Naive thymus-derived CD4-positive, alpha-beta T cell (primary cell): ENCODE measurements at regions not wholly inside any gene's neighbourhood (a gene's known extent, or its start where the extent isn't known, plus 50 kb on each side); places are given as distances from the start of the nearest gene placed in this dataset.

ENCODE experiments used
- ATAC-seq: fragments of 150-1000 bp; cut with Tn5 transposase; 2 replicates; pipeline ENCODE4 v1.10.0; 2021; ENCODE audit warnings: mild to moderate bottlenecking, moderate library complexity
- CTCF ChIA-PET: fragments of 350-600 bp; sonication (Branson Sonifier 250); formaldehyde crosslinking; loops from one replicate; lab custom pipeline; 2021; ENCODE audit warnings: antibody characterized with exemption; lab: Charles Lee
- POLR2A ChIA-PET: fragments of 350-600 bp; sonication (Branson Sonifier 250); formaldehyde crosslinking; loops from one replicate; lab custom pipeline; 2021; ENCODE audit warnings: antibody characterized with exemption, inconsistent platforms; lab: Charles Lee
- DNase-seq, 9 donors: peaks; one replicate each; pipeline versions ENCODE4 v3.0.0 to v3.0.0-alpha.2; 2020 to 2022; ENCODE audit warnings: mixed read lengths in 1 of 9
- H3K27ac ChIP-seq: one replicate; pipeline ENCODE4 v1.7.0; 2013; ENCODE audit warnings: mild to moderate bottlenecking, low read depth, low read length, moderate library complexity
- H3K27me3 ChIP-seq, 2 donors: one replicate each; pipeline ENCODE4 v1.7.0; 2013; ENCODE audit warnings: low read length in 2 of 2, mild to moderate bottlenecking in 2 of 2, moderate library complexity in 2 of 2; ENCODE audit not compliant: control insufficient read depth in 2 of 2, insufficient read depth in 2 of 2
- H3K36me3 ChIP-seq, 3 experiments: 1 replicate in 2 of 3; 2 replicates in 1 of 3; pipeline ENCODE4 v1.7.0; 2013; ENCODE audit warnings: low read length in 3 of 3, mild to moderate bottlenecking in 3 of 3, moderate library complexity in 1 of 3; ENCODE audit not compliant: insufficient read depth in 3 of 3, control insufficient read depth in 2 of 3
- H3K4me1 ChIP-seq, 2 donors: one replicate each; pipeline ENCODE4 v1.7.0; 2013; ENCODE audit warnings: low read length in 2 of 2, mild to moderate bottlenecking in 2 of 2, moderate library complexity in 1 of 2; ENCODE audit not compliant: control insufficient read depth in 2 of 2, insufficient read depth in 2 of 2
- H3K4me3 ChIP-seq: 2 replicates; pipeline ENCODE4 v1.7.0; 2013; ENCODE audit warnings: mild to moderate bottlenecking, low read length
- H3K9me3 ChIP-seq, 3 experiments: 1 replicate in 2 of 3; 2 replicates in 1 of 3; pipeline ENCODE4 v1.7.0; 2013; ENCODE audit warnings: low read length in 3 of 3; ENCODE audit not compliant: control insufficient read depth in 2 of 3
- H3K27ac Mint-ChIP-seq, 9 donors: one replicate each; pipeline ENCODE4 v1.8.0; 2020 to 2022; ENCODE audit warnings: mixed read lengths in 9 of 9, mild to moderate bottlenecking in 8 of 9, moderate library complexity in 5 of 9, inconsistent platforms in 2 of 9
- H3K27me3 Mint-ChIP-seq, 5 donors: one replicate each; pipeline ENCODE4 v1.8.0; 2021 to 2022; ENCODE audit warnings: mixed read lengths in 5 of 5, mild to moderate bottlenecking in 1 of 5
- H3K36me3 Mint-ChIP-seq, 5 donors: one replicate each; pipeline ENCODE4 v1.8.0; 2020 to 2022; ENCODE audit warnings: mixed read lengths in 5 of 5, mild to moderate bottlenecking in 3 of 5, inconsistent platforms in 1 of 5
- H3K4me1 Mint-ChIP-seq, 7 donors: one replicate each; pipeline ENCODE4 v1.8.0; 2020 to 2022; ENCODE audit warnings: mixed read lengths in 7 of 7, mild to moderate bottlenecking in 3 of 7, inconsistent platforms in 1 of 7
- H3K4me3 Mint-ChIP-seq, 10 donors: one replicate each; pipeline ENCODE4 v1.8.0; 2020 to 2022; ENCODE audit warnings: mild to moderate bottlenecking in 10 of 10, mixed read lengths in 10 of 10, moderate library complexity in 6 of 10, inconsistent platforms in 2 of 10
- H3K9me3 Mint-ChIP-seq, 11 donors: one replicate each; pipeline ENCODE4 v1.8.0; 2020 to 2022; ENCODE audit warnings: mixed read lengths in 11 of 11, mild to moderate bottlenecking in 4 of 11, inconsistent platforms in 1 of 11, moderate library complexity in 1 of 11
- intact Hi-C, 2 donors: fragments of 100-400 bp; cut with micrococcal nuclease; formaldehyde crosslinking; loops; one replicate each; pipeline ENCODE4 v1.15.1; 2023

GRCh38 chr1:55382806-55383305 is 167.7 kb upstream of the USP24 start:
- peaks cover 1 to 22% (median 11%) of the 10 kb centered on the region in 7 donors for H3K4me1 Mint-ChIP-seq
- intact Hi-C loops = no loop called here
- CTCF ChIA-PET = no interaction called here
- no peaks in the 10 kb centered on the region for H3K36me3 Mint-ChIP-seq
- no peak overlapping the region for H3K4me3 ChIP-seq
- no peak for DNase-seq
- H3K27me3 Mint-ChIP-seq = peaks cover 0 to 8% (median 4%) of the 10 kb centered on the region in 5 donors
- no peak overlapping the region for H3K4me3 Mint-ChIP-seq
- H3K27me3 ChIP-seq = no peaks in the 10 kb centered on the region
- H3K27ac Mint-ChIP-seq = peak overlapping the region in 1 of 9 donors; percentile 28
- POLR2A ChIA-PET = no interaction called here
- H3K36me3 ChIP-seq = no peaks in the 10 kb centered on the region
- peaks cover 0 to 5% (median under 1%) of the 10 kb centered on the region in 11 donors for H3K9me3 Mint-ChIP-seq
- no peaks in the 10 kb centered on the region for H3K4me1 ChIP-seq
- no peaks in the 10 kb centered on the region for H3K9me3 ChIP-seq
- no peak overlapping the region for H3K27ac ChIP-seq
- ATAC-seq = no peak

GRCh38 chr1:55381983-55382382 is 166.8 kb upstream of the USP24 start:
- Histone ChIP-seq H3K27ac (no peak overlapping the region), H3K36me3 (no peaks in the 10 kb centered on the region), H3K27me3 (no peaks in the 10 kb centered on the region), H3K4me1 (no peaks in the 10 kb centered on the region), H3K9me3 (no peaks in the 10 kb centered on the region), H3K4me3 (no peak overlapping the region)
- peaks cover 1 to 20% (median 11%) of the 10 kb centered on the region in 7 donors for H3K4me1 Mint-ChIP-seq
- H3K36me3 Mint-ChIP-seq = no peaks in the 10 kb centered on the region
- no peak overlapping the region for H3K4me3 Mint-ChIP-seq
- DNase-seq (no peak), ATAC-seq (no peak)
- intact Hi-C loops = no loop called here
- CTCF ChIA-PET = interaction anchor here (1.6 kb wide), 1 partner anchor 8 kb away, joined by 5 read pairs; no protein-coding TSS in a partner anchor
- POLR2A ChIA-PET = no interaction called here
- H3K27ac Mint-ChIP-seq = no peak overlapping the region
- H3K9me3 Mint-ChIP-seq = peaks cover 0 to 3% (median 0%) of the 10 kb centered on the region in 11 donors
- H3K27me3 Mint-ChIP-seq = peaks cover 0 to 8% (median under 1%) of the 10 kb centered on the region in 5 donors

- Histone ChIP-seq H3K4me1 (no peaks in the 10 kb centered on the region), H3K27me3 (no peaks in the 10 kb centered on the region), H3K9me3 (no peaks in the 10 kb centered on the region), H3K27ac (no peak overlapping the region), H3K36me3 (no peaks in the 10 kb centered on the region), H3K4me3 (no peak overlapping the region)
- ChIA-PET POLR2A (no interaction called here), CTCF (interaction anchor here (1.6 kb wide), 1 partner anchor 8 kb away, joined by 5 read pairs; no protein-coding TSS in a partner anchor)
- DNase-seq = no peak
- no peak overlapping the region for H3K4me3 Mint-ChIP-seq
- H3K27me3 Mint-ChIP-seq = peaks cover 0 to 8% (median 0%) of the 10 kb centered on the region in 5 donors
- H3K36me3 Mint-ChIP-seq = no peaks in the 10 kb centered on the region
- intact Hi-C loops = no loop called here
- H3K27ac Mint-ChIP-seq = no peak overlapping the region
- H3K4me1 Mint-ChIP-seq = peaks cover 1 to 17% (median 11%) of the 10 kb centered on the region in 7 donors
- peaks cover 0 to 3% (median 0%) of the 10 kb centered on the region in 11 donors for H3K9me3 Mint-ChIP-seq
- no peak for ATAC-seq
Measured at GRCh38 chr1:55381491-55381890, 166.3 kb upstream of the USP24 start.

GRCh38 chr1:55380355-55380970 is 165.3 kb upstream of the USP24 start:
- Histone ChIP-seq H3K36me3 (no peaks in the 10 kb centered on the region), H3K4me1 (no peaks in the 10 kb centered on the region), H3K4me3 (no peak overlapping the region), H3K27ac (no peak overlapping the region), H3K9me3 (no peaks in the 10 kb centered on the region), H3K27me3 (no peaks in the 10 kb centered on the region)
- peaks cover 0 to 2% (median 0%) of the 10 kb centered on the region in 11 donors for H3K9me3 Mint-ChIP-seq
- H3K27me3 Mint-ChIP-seq = peaks cover 0 to 8% (median 0%) of the 10 kb centered on the region in 5 donors
- CTCF ChIA-PET = no interaction called here
- H3K4me1 Mint-ChIP-seq = peaks cover 1 to 17% (median 11%) of the 10 kb centered on the region in 7 donors
- H3K27ac Mint-ChIP-seq = peak overlapping the region in 1 of 9 donors; percentile 39
- intact Hi-C loops = no loop called here
- no peaks in the 10 kb centered on the region for H3K36me3 Mint-ChIP-seq
- POLR2A ChIA-PET = no interaction called here
- H3K4me3 Mint-ChIP-seq = no peak overlapping the region
- DNase-seq = no peak
- ATAC-seq = no peak

GRCh38 chr1:55378582-55378981 is 163.4 kb upstream of the USP24 start:
- Histone ChIP-seq H3K36me3 (no peaks in the 10 kb centered on the region), H3K4me1 (no peaks in the 10 kb centered on the region), H3K27me3 (no peaks in the 10 kb centered on the region), H3K9me3 (no peaks in the 10 kb centered on the region), H3K4me3 (no peak overlapping the region), H3K27ac (no peak overlapping the region)
- ATAC-seq = no peak
- Mint-ChIP-seq H3K4me1 (peaks cover 1 to 14% (median 11%) of the 10 kb centered on the region in 7 donors), H3K36me3 (no peaks in the 10 kb centered on the region), H3K9me3 (peaks cover 0 to 2% (median 0%) of the 10 kb centered on the region in 11 donors), H3K27ac (no peak overlapping the region), H3K27me3 (peaks cover 0 to 8% (median 0%) of the 10 kb centered on the region in 5 donors), H3K4me3 (no peak overlapping the region)
- DNase-seq = peak in 1 of 9 donors; percentile 4
- CTCF ChIA-PET = interaction anchor here (0.6 kb wide), 1 partner anchor 21 kb away, joined by 3 read pairs; no protein-coding TSS in a partner anchor
- intact Hi-C loops = loop anchor here (2.0 to 10.0 kb wide), 2 partner anchors 1206 to 1326 kb away; no protein-coding TSS in a partner anchor
- POLR2A ChIA-PET = no interaction called here

GRCh38 chr1:55376897-55377296 is 161.7 kb upstream of the USP24 start:
- Mint-ChIP-seq H3K9me3 (no peaks in the 10 kb centered on the region), H3K4me3 (no peak overlapping the region), H3K27ac (no peak overlapping the region), H3K36me3 (no peaks in the 10 kb centered on the region), H3K27me3 (peaks cover 0 to 8% (median 0%) of the 10 kb centered on the region in 5 donors), H3K4me1 (peaks cover 1 to 14% (median 11%) of the 10 kb centered on the region in 7 donors)
- Histone ChIP-seq H3K27me3 (no peaks in the 10 kb centered on the region), H3K9me3 (no peaks in the 10 kb centered on the region), H3K4me1 (no peaks in the 10 kb centered on the region), H3K4me3 (no peak overlapping the region), H3K27ac (no peak overlapping the region), H3K36me3 (no peaks in the 10 kb centered on the region)
- intact Hi-C loops = loop anchor here in 1 of 2 donors (10.0 kb wide), 1 partner anchor 1328 kb away; no protein-coding TSS in a partner anchor
- ATAC-seq = no peak
- ChIA-PET POLR2A (no interaction called here), CTCF (no interaction called here)
- no peak for DNase-seq
